ENCODE measurements at regions not wholly inside any gene's neighbourhood (a gene's known extent, or its start where the extent isn't known, plus 50 kb on each side); places are given as distances from the start of the nearest gene placed in this dataset.

- Histone ChIP-seq H3K36me3 (ENCODE audit: control insufficient read depth, insufficient read depth, low read length) (no peaks in the 10 kb centered on the region), H3K27me3 (replicated peaks; ENCODE audit: control insufficient read depth, insufficient read depth, low read length) (no peaks in the 10 kb centered on the region), H3K4me3 (replicated peaks; ENCODE audit: low read depth, low read length) (no peak overlapping the region)
- TF ChIP-seq, protein P1, sequence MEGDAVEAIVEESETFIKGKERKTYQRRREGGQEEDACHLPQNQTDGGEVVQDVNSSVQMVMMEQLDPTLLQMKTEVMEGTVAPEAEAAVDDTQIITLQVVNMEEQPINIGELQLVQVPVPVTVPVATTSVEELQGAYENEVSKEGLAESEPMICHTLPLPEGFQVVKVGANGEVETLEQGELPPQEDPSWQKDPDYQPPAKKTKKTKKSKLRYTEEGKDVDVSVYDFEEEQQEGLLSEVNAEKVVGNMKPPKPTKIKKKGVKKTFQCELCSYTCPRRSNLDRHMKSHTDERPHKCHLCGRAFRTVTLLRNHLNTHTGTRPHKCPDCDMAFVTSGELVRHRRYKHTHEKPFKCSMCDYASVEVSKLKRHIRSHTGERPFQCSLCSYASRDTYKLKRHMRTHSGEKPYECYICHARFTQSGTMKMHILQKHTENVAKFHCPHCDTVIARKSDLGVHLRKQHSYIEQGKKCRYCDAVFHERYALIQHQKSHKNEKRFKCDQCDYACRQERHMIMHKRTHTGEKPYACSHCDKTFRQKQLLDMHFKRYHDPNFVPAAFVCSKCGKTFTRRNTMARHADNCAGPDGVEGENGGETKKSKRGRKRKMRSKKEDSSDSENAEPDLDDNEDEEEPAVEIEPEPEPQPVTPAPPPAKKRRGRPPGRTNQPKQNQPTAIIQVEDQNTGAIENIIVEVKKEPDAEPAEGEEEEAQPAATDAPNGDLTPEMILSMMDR (IDR thresholded peaks at IDR 0.05; ENCODE audit: insufficient read depth, low read length, poor library complexity, severe bottlenecking) = no peak
- DNase-seq (ENCODE audit: extremely low read depth, insufficient read length) = no peak
Observed at GRCh38 chr20:22324505-22324904, 259.9 kb downstream of the FOXA2 start.

DNA sequence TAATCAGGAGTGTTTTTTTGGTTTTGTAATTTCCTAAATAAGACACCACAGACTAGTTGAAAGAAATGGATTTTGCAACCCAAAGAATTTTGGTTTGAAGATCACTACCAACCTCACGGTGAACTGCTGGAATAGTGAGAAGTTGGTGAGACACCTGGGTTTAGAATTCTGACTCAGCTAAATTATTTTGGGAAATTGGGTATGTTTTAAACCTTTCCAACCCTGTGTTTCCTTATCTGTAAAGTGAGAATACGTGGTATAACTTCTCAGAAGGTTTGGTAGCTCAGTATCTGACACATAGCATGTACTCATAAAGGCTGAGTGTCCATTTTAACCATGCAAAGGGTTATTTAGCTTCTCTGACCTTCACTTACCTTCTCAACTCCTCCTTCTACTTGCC lies 261.9 kb downstream of the FOXA2 start:
- no peak overlapping the region for H3K4me3 ChIP-seq (replicated peaks; ENCODE audit: low read depth, low read length)
- H3K27me3 ChIP-seq (replicated peaks; ENCODE audit: control insufficient read depth, insufficient read depth, low read length) = no peaks in the 10 kb centered on the region
- no peaks in the 10 kb centered on the region for H3K36me3 ChIP-seq (ENCODE audit: control insufficient read depth, insufficient read depth, low read length)
- no peak for DNase-seq (ENCODE audit: extremely low read depth, insufficient read length)
- TF ChIP-seq, protein P1 (IDR thresholded peaks at IDR 0.05; ENCODE audit: insufficient read depth, low read length, poor library complexity, severe bottlenecking) = no peak

DNA sequence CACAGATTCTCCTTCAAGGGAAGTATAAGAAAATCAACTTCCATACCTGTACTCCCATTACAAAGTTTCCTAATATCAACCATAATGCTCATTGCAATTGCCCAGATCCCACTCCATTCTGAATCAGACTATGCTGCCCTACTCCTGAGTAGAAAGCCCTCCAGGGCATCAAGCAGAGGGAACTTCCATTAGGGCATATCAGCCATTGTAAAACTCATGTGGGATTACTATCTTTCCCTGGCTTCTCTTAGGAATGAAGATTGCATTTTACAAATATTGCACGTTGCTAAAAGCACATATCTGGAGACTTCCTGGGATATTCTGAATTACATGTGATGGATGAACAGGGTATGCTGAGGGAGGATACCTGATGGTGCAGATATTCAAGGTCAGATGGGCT lies 263.2 kb downstream of the FOXA2 start:
- TF ChIP-seq, protein P1 (IDR thresholded peaks at IDR 0.05; ENCODE audit: insufficient read depth, low read length, poor library complexity, severe bottlenecking) = no peak
- DNase-seq (ENCODE audit: extremely low read depth, insufficient read length) = no peak
- Histone ChIP-seq H3K27me3 (replicated peaks; ENCODE audit: control insufficient read depth, insufficient read depth, low read length) (no peaks in the 10 kb centered on the region), H3K4me3 (replicated peaks; ENCODE audit: low read depth, low read length) (no peak overlapping the region), H3K36me3 (ENCODE audit: control insufficient read depth, insufficient read depth, low read length) (no peaks in the 10 kb centered on the region)

GRCh38 chr20:22320245-22320915 lies 264.0 kb downstream of the FOXA2 start:
- Histone ChIP-seq H3K27me3 (replicated peaks; ENCODE audit: control insufficient read depth, insufficient read depth, low read length) (no peaks in the 10 kb centered on the region), H3K4me3 (replicated peaks; ENCODE audit: low read depth, low read length) (no peak overlapping the region), H3K36me3 (ENCODE audit: control insufficient read depth, insufficient read depth, low read length) (no peaks in the 10 kb centered on the region)
- DNase-seq (ENCODE audit: extremely low read depth, insufficient read length) = no peak
- TF ChIP-seq, protein P1 (IDR thresholded peaks at IDR 0.05; ENCODE audit: insufficient read depth, low read length, poor library complexity, severe bottlenecking) = no peak

DNA sequence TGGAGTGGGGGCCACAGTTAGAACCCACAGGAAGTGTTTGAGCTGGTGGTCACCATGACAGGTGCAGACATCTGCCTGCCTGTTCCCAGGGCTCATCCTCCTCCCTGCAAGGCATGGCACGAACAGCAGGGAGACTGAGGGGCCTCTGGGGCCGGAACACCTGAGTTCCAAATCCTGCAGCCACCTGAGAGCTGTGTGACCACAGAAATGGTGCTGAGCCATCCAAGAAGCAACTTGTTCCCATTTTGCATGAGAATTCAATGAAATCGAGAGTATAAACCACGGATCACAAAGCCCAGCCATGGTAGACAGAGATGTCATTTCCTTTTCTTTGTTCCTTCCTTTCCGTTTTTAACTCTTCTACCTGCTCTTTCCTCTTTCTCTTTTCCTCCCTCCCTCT lies 268.6 kb downstream of the FOXA2 start:
- no peak for DNase-seq (ENCODE audit: extremely low read depth, insufficient read length)
- H3K36me3 ChIP-seq (ENCODE audit: control insufficient read depth, insufficient read depth, low read length) = no peaks in the 10 kb centered on the region
- TF ChIP-seq, protein P1 (IDR thresholded peaks at IDR 0.05; ENCODE audit: insufficient read depth, low read length, poor library complexity, severe bottlenecking) = no peak
- no peaks in the 10 kb centered on the region for H3K27me3 ChIP-seq (replicated peaks; ENCODE audit: control insufficient read depth, insufficient read depth, low read length)
- H3K4me3 ChIP-seq (replicated peaks; ENCODE audit: low read depth, low read length) = no peak overlapping the region

- TF ChIP-seq, protein P1 (IDR thresholded peaks at IDR 0.05; ENCODE audit: insufficient read depth, low read length, poor library complexity, severe bottlenecking) = no peak
- Histone ChIP-seq H3K27me3 (replicated peaks; ENCODE audit: control insufficient read depth, insufficient read depth, low read length) (no peaks in the 10 kb centered on the region), H3K36me3 (ENCODE audit: control insufficient read depth, insufficient read depth, low read length) (no peaks in the 10 kb centered on the region), H3K4me3 (replicated peaks; ENCODE audit: low read depth, low read length) (no peak overlapping the region)
- DNase-seq (ENCODE audit: extremely low read depth, insufficient read length) = no peak
Observed at GRCh38 chr20:22315073-22315472, 269.3 kb downstream of the FOXA2 start.

Data from GM06990 (cell line).